ENCODE measurements at regions not wholly inside any gene's neighbourhood (a gene's known extent, or its start where the extent isn't known, plus 50 kb on each side); places are given as distances from the start of the nearest gene placed in this dataset.

GRCh38 chr6:21824431-21825177 lies 231.1 kb downstream of the SOX4 start:
- Histone ChIP-seq H3K4me3 (ENCODE audit: low read length in 2 of 2) (no peak overlapping the region), H3K27me3 (ENCODE audit: insufficient read depth, low read length) (no peaks in the 10 kb centered on the region), H3K9me3 (ENCODE audit: control insufficient read depth in 1 of 2, low read length in 2 of 2) (no peaks in the 10 kb centered on the region), H3K36me3 (ENCODE audit: insufficient read depth, low read length) (no peaks in the 10 kb centered on the region), H3K4me1 (ENCODE audit: insufficient read depth, low read length) (no peaks in the 10 kb centered on the region), H3K27ac (ENCODE audit: low read depth, low read length) (no peak overlapping the region)
- H3K4me3 Mint-ChIP-seq: no peak overlapping the region
- DNase-seq: no peak
- no peak overlapping the region for H3K27ac Mint-ChIP-seq
- CTCF ChIA-PET (ENCODE audit: partially characterized antibody): no interaction called here
- H3K4me1 Mint-ChIP-seq: no peaks in the 10 kb centered on the region
- POLR2A ChIA-PET (ENCODE audit: partially characterized antibody): no interaction called here
- peaks cover 0 to 5% (median 0%) of the 10 kb centered on the region in 8 donors for H3K9me3 Mint-ChIP-seq
- H3K27me3 Mint-ChIP-seq: no peaks in the 10 kb centered on the region
- intact Hi-C loops (cut with micrococcal nuclease): no loop called here
- no peaks in the 10 kb centered on the region for H3K36me3 Mint-ChIP-seq

GRCh38 chr6:21826023-21826422 lies 232.5 kb downstream of the SOX4 start:
- Mint-ChIP-seq H3K27me3 (no peaks in the 10 kb centered on the region), H3K9me3 (peaks cover 0 to 3% (median 0%) of the 10 kb centered on the region in 8 donors), H3K27ac (no peak overlapping the region), H3K4me1 (no peaks in the 10 kb centered on the region), H3K36me3 (no peaks in the 10 kb centered on the region), H3K4me3 (no peak overlapping the region)
- H3K9me3 ChIP-seq (ENCODE audit: control insufficient read depth in 1 of 2, low read length in 2 of 2): no peaks in the 10 kb centered on the region
- no peaks in the 10 kb centered on the region for H3K27me3 ChIP-seq (ENCODE audit: insufficient read depth, low read length)
- CTCF ChIA-PET (ENCODE audit: partially characterized antibody): no interaction called here
- H3K4me1 ChIP-seq (ENCODE audit: insufficient read depth, low read length): no peaks in the 10 kb centered on the region
- POLR2A ChIA-PET (ENCODE audit: partially characterized antibody): no interaction called here
- no peak overlapping the region for H3K27ac ChIP-seq (ENCODE audit: low read depth, low read length)
- intact Hi-C loops (cut with micrococcal nuclease): no loop called here
- H3K36me3 ChIP-seq (ENCODE audit: insufficient read depth, low read length): no peaks in the 10 kb centered on the region
- no peak overlapping the region for H3K4me3 ChIP-seq (ENCODE audit: low read length in 2 of 2)
- DNase-seq: no peak

- intact Hi-C loops (cut with micrococcal nuclease): no loop called here
- no peaks in the 10 kb centered on the region for H3K27me3 ChIP-seq (ENCODE audit: insufficient read depth, low read length)
- H3K9me3 Mint-ChIP-seq: peaks cover 0 to 3% (median 0%) of the 10 kb centered on the region in 8 donors
- H3K27ac ChIP-seq (ENCODE audit: low read depth, low read length): no peak overlapping the region
- H3K4me3 ChIP-seq (ENCODE audit: low read length in 2 of 2): no peak overlapping the region
- no peak overlapping the region for H3K4me3 Mint-ChIP-seq
- POLR2A ChIA-PET (ENCODE audit: partially characterized antibody): no interaction called here
- DNase-seq: no peak
- no peaks in the 10 kb centered on the region for H3K4me1 Mint-ChIP-seq
- H3K4me1 ChIP-seq (ENCODE audit: insufficient read depth, low read length): no peaks in the 10 kb centered on the region
- no peaks in the 10 kb centered on the region for H3K9me3 ChIP-seq (ENCODE audit: control insufficient read depth in 1 of 2, low read length in 2 of 2)
- no peak overlapping the region for H3K27ac Mint-ChIP-seq
- no peaks in the 10 kb centered on the region for H3K36me3 ChIP-seq (ENCODE audit: insufficient read depth, low read length)
- CTCF ChIA-PET (ENCODE audit: partially characterized antibody): no interaction called here
- no peaks in the 10 kb centered on the region for H3K36me3 Mint-ChIP-seq
- H3K27me3 Mint-ChIP-seq: no peaks in the 10 kb centered on the region
These were observed 233.4 kb downstream of the SOX4 start for GRCh38 chr6:21826904-21827303.

- Mint-ChIP-seq H3K27ac (no peak overlapping the region), H3K9me3 (peaks cover 0 to 3% (median 0%) of the 10 kb centered on the region in 8 donors), H3K27me3 (no peaks in the 10 kb centered on the region), H3K4me3 (no peak overlapping the region), H3K4me1 (no peaks in the 10 kb centered on the region), H3K36me3 (no peaks in the 10 kb centered on the region)
- Histone ChIP-seq H3K4me1 (ENCODE audit: insufficient read depth, low read length) (no peaks in the 10 kb centered on the region), H3K27me3 (ENCODE audit: insufficient read depth, low read length) (no peaks in the 10 kb centered on the region), H3K4me3 (ENCODE audit: low read length in 2 of 2) (no peak overlapping the region), H3K27ac (ENCODE audit: low read depth, low read length) (no peak overlapping the region), H3K9me3 (ENCODE audit: control insufficient read depth in 1 of 2, low read length in 2 of 2) (no peaks in the 10 kb centered on the region), H3K36me3 (ENCODE audit: insufficient read depth, low read length) (no peaks in the 10 kb centered on the region)
- no peak for DNase-seq
- intact Hi-C loops (cut with micrococcal nuclease): no loop called here
- POLR2A ChIA-PET (ENCODE audit: partially characterized antibody): no interaction called here
- CTCF ChIA-PET (ENCODE audit: partially characterized antibody): no interaction called here
These were observed 234.1 kb downstream of the SOX4 start for GRCh38 chr6:21827425-21828202.

- no peaks in the 10 kb centered on the region for H3K36me3 Mint-ChIP-seq
- no peaks in the 10 kb centered on the region for H3K27me3 Mint-ChIP-seq
- H3K9me3 Mint-ChIP-seq: peaks cover 0 to 3% (median 0%) of the 10 kb centered on the region in 8 donors
- Histone ChIP-seq H3K36me3 (ENCODE audit: insufficient read depth, low read length) (no peaks in the 10 kb centered on the region), H3K27me3 (ENCODE audit: insufficient read depth, low read length) (no peaks in the 10 kb centered on the region), H3K27ac (ENCODE audit: low read depth, low read length) (no peak overlapping the region), H3K4me3 (ENCODE audit: low read length in 2 of 2) (no peak overlapping the region), H3K4me1 (ENCODE audit: insufficient read depth, low read length) (no peaks in the 10 kb centered on the region), H3K9me3 (ENCODE audit: control insufficient read depth in 1 of 2, low read length in 2 of 2) (no peaks in the 10 kb centered on the region)
- no peaks in the 10 kb centered on the region for H3K4me1 Mint-ChIP-seq
- intact Hi-C loops (cut with micrococcal nuclease): no loop called here
- no peak overlapping the region for H3K27ac Mint-ChIP-seq
- DNase-seq: no peak
- ChIA-PET CTCF (ENCODE audit: partially characterized antibody) (no interaction called here), POLR2A (ENCODE audit: partially characterized antibody) (no interaction called here)
- no peak overlapping the region for H3K4me3 Mint-ChIP-seq
These were observed 235.2 kb downstream of the SOX4 start for GRCh38 chr6:21828704-21829103.

GRCh38 chr6:21829126-21829525 lies 235.6 kb downstream of the SOX4 start:
- intact Hi-C loops (cut with micrococcal nuclease): no loop called here

GRCh38 chr6:21831521-21832291 lies 238.2 kb downstream of the SOX4 start:
- no peaks in the 10 kb centered on the region for H3K4me1 ChIP-seq (ENCODE audit: insufficient read depth, low read length)
- DNase-seq: no peak
- H3K27me3 ChIP-seq (ENCODE audit: insufficient read depth, low read length): no peaks in the 10 kb centered on the region
- no peak overlapping the region for H3K4me3 ChIP-seq (ENCODE audit: low read length in 2 of 2)
- intact Hi-C loops (cut with micrococcal nuclease): no loop called here
- H3K27me3 Mint-ChIP-seq: no peaks in the 10 kb centered on the region
- no peak overlapping the region for H3K4me3 Mint-ChIP-seq
- H3K4me1 Mint-ChIP-seq: no peaks in the 10 kb centered on the region
- ChIA-PET CTCF (ENCODE audit: partially characterized antibody) (no interaction called here), POLR2A (ENCODE audit: partially characterized antibody) (no interaction called here)
- no peaks in the 10 kb centered on the region for H3K36me3 ChIP-seq (ENCODE audit: insufficient read depth, low read length)
- no peak overlapping the region for H3K27ac Mint-ChIP-seq
- no peak overlapping the region for H3K27ac ChIP-seq (ENCODE audit: low read depth, low read length)
- H3K9me3 ChIP-seq (ENCODE audit: control insufficient read depth in 1 of 2, low read length in 2 of 2): no peaks in the 10 kb centered on the region
- H3K9me3 Mint-ChIP-seq: peaks cover 0 to 2% (median 0%) of the 10 kb centered on the region in 8 donors
- H3K36me3 Mint-ChIP-seq: no peaks in the 10 kb centered on the region

More at GRCh38 chr6:21829126-21829525, 235.6 kb downstream of the SOX4 start:
- no peaks in the 10 kb centered on the region for H3K36me3 ChIP-seq (ENCODE audit: insufficient read depth, low read length)
- ChIA-PET CTCF (ENCODE audit: partially characterized antibody) (no interaction called here), POLR2A (ENCODE audit: partially characterized antibody) (no interaction called here)
- Mint-ChIP-seq H3K36me3 (no peaks in the 10 kb centered on the region), H3K4me3 (no peak overlapping the region), H3K27ac (no peak overlapping the region), H3K27me3 (no peaks in the 10 kb centered on the region), H3K9me3 (peaks cover 0 to 2% (median 0%) of the 10 kb centered on the region in 8 donors), H3K4me1 (no peaks in the 10 kb centered on the region)
- no peaks in the 10 kb centered on the region for H3K4me1 ChIP-seq (ENCODE audit: insufficient read depth, low read length)
- H3K9me3 ChIP-seq (ENCODE audit: control insufficient read depth in 1 of 2, low read length in 2 of 2): no peaks in the 10 kb centered on the region
- H3K4me3 ChIP-seq (ENCODE audit: low read length in 2 of 2): no peak overlapping the region
- H3K27ac ChIP-seq (ENCODE audit: low read depth, low read length): no peak overlapping the region
- DNase-seq: no peak
- no peaks in the 10 kb centered on the region for H3K27me3 ChIP-seq (ENCODE audit: insufficient read depth, low read length)
